GM12878 (cell line): ENCODE measurements at regions not wholly inside any gene's neighbourhood (a gene's known extent, or its start where the extent isn't known, plus 50 kb on each side); places are given as distances from the start of the nearest gene placed in this dataset.

ENCODE experiments used
- ATAC-seq: fragments of 200-7000 bp; cut with Tn5 transposase; 3 replicates; pipeline ENCODE4 v1.9.1; 2020; ENCODE audit warnings: mild to moderate bottlenecking, moderate library complexity
- BruUV-seq: library from RNA; stranded (reverse); fragments of 400-500 nt; replicated peaks from 2 replicates; lab custom pipeline; 2021; lab: Mats Ljungman, UMichigan
- CTCF ChIA-PET: fragments of 300-600 bp; sonication (Branson Sonifier 250); formaldehyde crosslinking; extraction: SDS; loops from one replicate; lab custom pipeline; 2021; ENCODE audit warnings: inconsistent platforms; lab: Yijun Ruan, JAX
- POLR2A ChIA-PET: fragments of 350-600 bp; formaldehyde crosslinking; extraction: SDS; loops from one replicate; lab custom pipeline; 2021; ENCODE audit warnings: inconsistent platforms; lab: Charles Lee
- RAD21 ChIA-PET: fragments of 300-600 bp; sonication (Branson Sonifier 250); formaldehyde crosslinking; loops from one replicate; lab custom pipeline; 2023; ENCODE audit warnings: antibody characterized with exemption; ENCODE audit not compliant: unreplicated experiment; lab: Charles Lee
- SMC1A ChIA-PET: fragments of 300-600 bp; sonication (Branson Sonifier 250); formaldehyde crosslinking; loops from one replicate; lab custom pipeline; 2023; ENCODE audit not compliant: unreplicated experiment, uncharacterized antibody; lab: Charles Lee
- DNase-seq: peaks from one replicate; pipeline ENCODE4 v3.0.0-alpha.2; 2011; ENCODE audit warnings: low read depth, low spot score
- FAIRE-seq: peaks from 3 replicates; lab custom pipeline; 2011; peaks lifted over from hg19 to GRCh38; lab: Jason Lieb, UNC
- H2AFZ ChIP-seq: 2 replicates; pipeline ENCODE4 v1.6.0; 2011; ENCODE audit warnings: low read depth, low read length, control low read depth; ENCODE audit not compliant: control insufficient read depth
- H3K27ac ChIP-seq: 2 replicates; pipeline ENCODE4 v1.5.1; 2011; ENCODE audit warnings: control low read depth; ENCODE audit not compliant: control insufficient read depth, insufficient read depth
- H3K27me3 ChIP-seq, 2 experiments: replicated peaks in 1 of 2; 2 replicates each; pipeline versions ENCODE4 v1.6.0 to v1.6.1; 2011; ENCODE audit warnings: low read length in 1 of 2; ENCODE audit not compliant: control insufficient read depth in 2 of 2, insufficient read depth in 2 of 2
- H3K36me3 ChIP-seq, 2 experiments: 2 replicates each; pipeline ENCODE4 v1.5.1; 2011; ENCODE audit warnings: low read length in 1 of 2; ENCODE audit not compliant: control insufficient read depth in 2 of 2, insufficient read depth in 2 of 2
- H3K4me1 ChIP-seq: 2 replicates; pipeline ENCODE4 v1.6.1; 2011; ENCODE audit warnings: mild to moderate bottlenecking, low read length, moderate library complexity, mixed read lengths; ENCODE audit not compliant: control insufficient read depth, insufficient read depth
- H3K4me2 ChIP-seq: 2 replicates; pipeline ENCODE4 v1.6.0; 2011; ENCODE audit warnings: control low read depth; ENCODE audit not compliant: control insufficient read depth, insufficient read depth
- H3K4me3 ChIP-seq: fragments of 200-600 bp; sonication (generic); 2 replicates; pipeline ENCODE4 v1.5.1; 2016
- H3K79me2 ChIP-seq: 2 replicates; pipeline ENCODE4 v1.6.0; 2011; ENCODE audit warnings: low read length; ENCODE audit not compliant: control insufficient read depth, insufficient read depth
- H3K9ac ChIP-seq: 2 replicates; pipeline ENCODE4 v1.8.0; 2011; ENCODE audit warnings: low read length, control low read depth, mixed read lengths; ENCODE audit not compliant: control insufficient read depth, insufficient read depth
- H3K9me3 ChIP-seq: replicated peaks from 3 replicates; pipeline ENCODE4 v1.5.1; 2011; ENCODE audit warnings: mild to moderate bottlenecking, low read length; ENCODE audit not compliant: control insufficient read depth, insufficient read depth
- H4K20me1 ChIP-seq: 2 replicates; pipeline ENCODE4 v1.6.0; 2011; ENCODE audit not compliant: control insufficient read depth, insufficient read depth
- BMI1 ChIP-seq: fragments of 450-650 bp; IDR thresholded peaks from 2 replicates; pipeline ENCODE4 v1.6.1; 2016; ENCODE audit warnings: mild to moderate bottlenecking, moderate library complexity, borderline replicate concordance
- CEBPB ChIP-seq, 2 experiments: fragments of 150-350 bp in 1 of 2; IDR thresholded peaks; 2 replicates each; pipeline ENCODE4 v1.6.1; 2012 to 2014; ENCODE audit warnings: low read depth in 2 of 2, low read length in 2 of 2, borderline replicate concordance in 1 of 2, inconsistent platforms in 1 of 2
- DPF2 ChIP-seq: fragments of 450-650 bp; IDR thresholded peaks from 2 replicates; pipeline ENCODE4 v1.6.1; 2017; ENCODE audit warnings: mild to moderate bottlenecking
- ESRRA ChIP-seq: IDR thresholded peaks from 2 replicates; pipeline ENCODE4 v1.6.1; 2012; ENCODE audit warnings: mild to moderate bottlenecking, low read length, improper control_type of control experiment
- GABPA ChIP-seq: IDR thresholded peaks from 2 replicates; pipeline ENCODE4 v1.6.1; 2014; ENCODE audit warnings: antibody characterized with exemption, low read depth, mild to moderate bottlenecking, inconsistent platforms
- KLF5 ChIP-seq: fragments of 450-650 bp; IDR thresholded peaks from 2 replicates; pipeline ENCODE4 v1.6.1; 2014; ENCODE audit warnings: mild to moderate bottlenecking; ENCODE audit not compliant: partially characterized antibody
- LARP7 ChIP-seq: fragments of 450-650 bp; IDR thresholded peaks from 2 replicates; pipeline ENCODE4 v1.6.1; 2017; ENCODE audit warnings: mild to moderate bottlenecking
- POLR2AphosphoS5 ChIP-seq: IDR thresholded peaks from 2 replicates; pipeline ENCODE4 v1.6.1; 2011; ENCODE audit warnings: mild to moderate bottlenecking, low read length, inconsistent platforms
- RB1 ChIP-seq: fragments of 450-650 bp; formaldehyde crosslinking; IDR thresholded peaks from 2 replicates; pipeline ENCODE4 v1.6.1; 2017; ENCODE audit warnings: mild to moderate bottlenecking, borderline replicate concordance
- SMC3 ChIP-seq: IDR thresholded peaks from 2 replicates; pipeline ENCODE4 v1.6.1; 2011; ENCODE audit warnings: low read length, improper control_type of control experiment, borderline replicate concordance
- SP1 ChIP-seq: IDR thresholded peaks from one replicate; pipeline ENCODE4 v1.6.1; 2011; ENCODE audit warnings: low read depth, low read length
- ZNF217 ChIP-seq: fragments of 450-650 bp; IDR thresholded peaks from 2 replicates; pipeline ENCODE4 v1.6.1; 2017; ENCODE audit warnings: antibody characterized with exemption, mild to moderate bottlenecking
- WGBS: methylation state at CpG from one replicate; pipeline ENCODE4 v1.1.6; 2016; ENCODE audit warnings: low lambda C conversion rate; ENCODE audit not compliant: insufficient replicate concordance, insufficient coverage; ENCODE audit errors: missing lambda C conversion rate; 5-methylcytosine and 5-hydroxymethylcytosine counted together
- in situ Hi-C: fragments of 300-500 bp; cut with MboI; formaldehyde crosslinking; loops from 9 replicates; pipeline ENCODE4 v1.14.3; 2018; ENCODE audit warnings: mixed read lengths
- intact Hi-C: fragments of 100-400 bp; cut with micrococcal nuclease; formaldehyde crosslinking; loops from one replicate; pipeline ENCODE4 v1.14.2; 2022; ENCODE audit not compliant: unreplicated experiment
- TF ChIP-seq, protein P1 (sequence below): IDR thresholded peaks from 2 replicates; pipeline ENCODE4 v1.6.1; 2012; ENCODE audit warnings: mild to moderate bottlenecking, low read depth, low read length
- TF ChIP-seq, protein P2 (sequence below): fragments of 450-650 bp; conservative IDR thresholded peaks from 2 replicates; pipeline ENCODE4 v1.6.1; 2017; ENCODE audit warnings: mild to moderate bottlenecking, moderate library complexity
- TF ChIP-seq, protein P3 (sequence below): fragments of 450-650 bp; IDR thresholded peaks from 2 replicates; pipeline ENCODE4 v1.6.1; 2016; ENCODE audit warnings: mild to moderate bottlenecking

DNA sequence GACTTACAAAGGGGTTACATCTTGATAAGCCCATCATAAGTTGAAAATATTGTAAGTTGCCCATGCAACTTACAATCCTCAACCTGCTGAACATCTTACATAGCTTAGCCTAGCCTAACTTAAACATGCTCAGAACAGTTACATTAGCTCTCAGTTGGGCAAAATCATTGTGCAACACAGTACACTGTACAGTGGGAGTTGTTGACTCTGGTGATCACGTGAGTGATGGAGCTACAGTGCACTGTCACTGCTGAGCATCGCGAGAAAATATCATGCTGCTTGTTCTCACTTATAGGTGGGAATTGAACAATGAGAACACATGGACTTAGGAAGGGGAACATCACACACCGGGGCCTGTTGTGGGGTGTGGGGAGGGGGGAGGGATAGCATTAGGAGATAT, 214.9 kb upstream of the ZMIZ1 start:
- POLR2A ChIA-PET: no interaction called here
- Histone ChIP-seq H4K20me1 (no peaks in the 10 kb centered on the region), H3K27ac (no peak overlapping the region), H3K79me2 (no peaks in the 10 kb centered on the region), H2AFZ (no peak overlapping the region), H3K4me2 (no peak overlapping the region), H3K27me3 (peaks cover 0 to 2% of the 10 kb centered on the region in 2 experiments; a peak in 2 of 4 replicates), H3K4me3 (no peak overlapping the region), H3K9ac (no peak overlapping the region), H3K36me3 (no peaks in the 10 kb centered on the region), H3K4me1 (no peaks in the 10 kb centered on the region), H3K9me3 (no peaks in the 10 kb centered on the region)
- CTCF ChIA-PET: interaction anchor here (3.2 kb wide), 1 partner anchor 342 kb away, joined by 17 read pairs; no protein-coding TSS in a partner anchor
- ATAC-seq: no peak
- no peak for DNase-seq
- TF ChIP-seq DPF2: no peak
- no peak for TF ChIP-seq KLF5
- no peak for TF ChIP-seq CEBPB (IDR thresholded peaks at IDR 0.05; ENCODE audit: borderline replicate concordance in 1 of 2, low read depth in 2 of 2, low read length in 2 of 2)
- no peak for TF ChIP-seq SMC3
- TF ChIP-seq ZNF217: no peak
- TF ChIP-seq SP1: no peak
- TF ChIP-seq, protein P1, sequence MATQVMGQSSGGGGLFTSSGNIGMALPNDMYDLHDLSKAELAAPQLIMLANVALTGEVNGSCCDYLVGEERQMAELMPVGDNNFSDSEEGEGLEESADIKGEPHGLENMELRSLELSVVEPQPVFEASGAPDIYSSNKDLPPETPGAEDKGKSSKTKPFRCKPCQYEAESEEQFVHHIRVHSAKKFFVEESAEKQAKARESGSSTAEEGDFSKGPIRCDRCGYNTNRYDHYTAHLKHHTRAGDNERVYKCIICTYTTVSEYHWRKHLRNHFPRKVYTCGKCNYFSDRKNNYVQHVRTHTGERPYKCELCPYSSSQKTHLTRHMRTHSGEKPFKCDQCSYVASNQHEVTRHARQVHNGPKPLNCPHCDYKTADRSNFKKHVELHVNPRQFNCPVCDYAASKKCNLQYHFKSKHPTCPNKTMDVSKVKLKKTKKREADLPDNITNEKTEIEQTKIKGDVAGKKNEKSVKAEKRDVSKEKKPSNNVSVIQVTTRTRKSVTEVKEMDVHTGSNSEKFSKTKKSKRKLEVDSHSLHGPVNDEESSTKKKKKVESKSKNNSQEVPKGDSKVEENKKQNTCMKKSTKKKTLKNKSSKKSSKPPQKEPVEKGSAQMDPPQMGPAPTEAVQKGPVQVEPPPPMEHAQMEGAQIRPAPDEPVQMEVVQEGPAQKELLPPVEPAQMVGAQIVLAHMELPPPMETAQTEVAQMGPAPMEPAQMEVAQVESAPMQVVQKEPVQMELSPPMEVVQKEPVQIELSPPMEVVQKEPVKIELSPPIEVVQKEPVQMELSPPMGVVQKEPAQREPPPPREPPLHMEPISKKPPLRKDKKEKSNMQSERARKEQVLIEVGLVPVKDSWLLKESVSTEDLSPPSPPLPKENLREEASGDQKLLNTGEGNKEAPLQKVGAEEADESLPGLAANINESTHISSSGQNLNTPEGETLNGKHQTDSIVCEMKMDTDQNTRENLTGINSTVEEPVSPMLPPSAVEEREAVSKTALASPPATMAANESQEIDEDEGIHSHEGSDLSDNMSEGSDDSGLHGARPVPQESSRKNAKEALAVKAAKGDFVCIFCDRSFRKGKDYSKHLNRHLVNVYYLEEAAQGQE: no peak
- TF ChIP-seq, protein P2, sequence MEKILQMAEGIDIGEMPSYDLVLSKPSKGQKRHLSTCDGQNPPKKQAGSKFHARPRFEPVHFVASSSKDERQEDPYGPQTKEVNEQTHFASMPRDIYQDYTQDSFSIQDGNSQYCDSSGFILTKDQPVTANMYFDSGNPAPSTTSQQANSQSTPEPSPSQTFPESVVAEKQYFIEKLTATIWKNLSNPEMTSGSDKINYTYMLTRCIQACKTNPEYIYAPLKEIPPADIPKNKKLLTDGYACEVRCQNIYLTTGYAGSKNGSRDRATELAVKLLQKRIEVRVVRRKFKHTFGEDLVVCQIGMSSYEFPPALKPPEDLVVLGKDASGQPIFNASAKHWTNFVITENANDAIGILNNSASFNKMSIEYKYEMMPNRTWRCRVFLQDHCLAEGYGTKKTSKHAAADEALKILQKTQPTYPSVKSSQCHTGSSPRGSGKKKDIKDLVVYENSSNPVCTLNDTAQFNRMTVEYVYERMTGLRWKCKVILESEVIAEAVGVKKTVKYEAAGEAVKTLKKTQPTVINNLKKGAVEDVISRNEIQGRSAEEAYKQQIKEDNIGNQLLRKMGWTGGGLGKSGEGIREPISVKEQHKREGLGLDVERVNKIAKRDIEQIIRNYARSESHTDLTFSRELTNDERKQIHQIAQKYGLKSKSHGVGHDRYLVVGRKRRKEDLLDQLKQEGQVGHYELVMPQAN: no peak
- TF ChIP-seq, protein P3, sequence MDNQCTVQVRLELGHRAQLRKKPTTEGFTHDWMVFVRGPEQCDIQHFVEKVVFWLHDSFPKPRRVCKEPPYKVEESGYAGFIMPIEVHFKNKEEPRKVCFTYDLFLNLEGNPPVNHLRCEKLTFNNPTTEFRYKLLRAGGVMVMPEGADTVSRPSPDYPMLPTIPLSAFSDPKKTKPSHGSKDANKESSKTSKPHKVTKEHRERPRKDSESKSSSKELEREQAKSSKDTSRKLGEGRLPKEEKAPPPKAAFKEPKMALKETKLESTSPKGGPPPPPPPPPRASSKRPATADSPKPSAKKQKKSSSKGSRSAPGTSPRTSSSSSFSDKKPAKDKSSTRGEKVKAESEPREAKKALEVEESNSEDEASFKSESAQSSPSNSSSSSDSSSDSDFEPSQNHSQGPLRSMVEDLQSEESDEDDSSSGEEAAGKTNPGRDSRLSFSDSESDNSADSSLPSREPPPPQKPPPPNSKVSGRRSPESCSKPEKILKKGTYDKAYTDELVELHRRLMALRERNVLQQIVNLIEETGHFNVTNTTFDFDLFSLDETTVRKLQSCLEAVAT: no peak
- no peak for TF ChIP-seq ESRRA
- no peak for TF ChIP-seq BMI1
- TF ChIP-seq RB1: no peak
- no peak for TF ChIP-seq GABPA
- no peak for TF ChIP-seq POLR2AphosphoS5
- TF ChIP-seq LARP7: no peak
- WGBS: 67% methylated on average over 3 of the region's 4 CpGs
- in situ Hi-C loops (no loop called here), intact Hi-C loops (loop anchor here (2.0 kb wide), 1 partner anchor 341 kb away; no protein-coding TSS in a partner anchor)
- RAD21 ChIA-PET: no interaction called here
- SMC1A ChIA-PET: no interaction called here
- FAIRE-seq: no peak
- no TSS peak for BruUV-seq
